Vagina (tissue), 2 donors: ENCODE measurements at regions not wholly inside any gene's neighbourhood (a gene's known extent, or its start where the extent isn't known, plus 50 kb on each side); places are given as distances from the start of the nearest gene placed in this dataset.

Experiments used
- DNase-seq, 2 donors: peaks; one replicate each; pipeline ENCODE4 v3.0.0-alpha.2; 2017; ENCODE audit errors: extremely low spot score in 2 of 2
- H3K27ac ChIP-seq: fragments of 200-600 bp; sonication (generic); one replicate; pipeline ENCODE4 v1.5.1; 2019
- H3K27me3 ChIP-seq: fragments of 200-600 bp; sonication (generic); one replicate; pipeline ENCODE4 v1.5.1; 2019
- H3K36me3 ChIP-seq, 2 donors: fragments of 200-600 bp; sonication (generic); one replicate each; pipeline ENCODE4 v1.5.1; 2017 to 2019
- H3K4me1 ChIP-seq: fragments of 200-600 bp; sonication (generic); one replicate; pipeline ENCODE4 v1.5.1; 2019
- H3K4me3 ChIP-seq, 2 donors: fragments of 200-600 bp; sonication (generic); 1 replicate in 1 of 2; 2 replicates in 1 of 2; pipeline ENCODE4 v1.5.1; 2016 to 2019
- H3K9me3 ChIP-seq: fragments of 200-600 bp; sonication (generic); one replicate; pipeline ENCODE4 v1.5.1; 2019
- CTCF ChIP-seq, 3 experiments: fragments of 450-650 bp in 2 of 3; fragments of 200-600 bp in 1 of 3; sonication (generic) in 1 of 3; IDR thresholded peaks; one replicate each; pipeline ENCODE4 v1.5.1; 2017 to 2019; ENCODE audit warnings: antibody characterized with exemption in 3 of 3, mild to moderate bottlenecking in 2 of 3, moderate library complexity in 2 of 3
- POLR2A ChIP-seq, 2 donors: fragments of 450-650 bp; IDR thresholded peaks; one replicate each; pipeline ENCODE4 v1.6.1; 2017; ENCODE audit warnings: antibody characterized with exemption in 2 of 2, mild to moderate bottlenecking in 2 of 2, moderate library complexity in 2 of 2
- POLR2AphosphoS5 ChIP-seq, 2 donors: sonication (generic); formaldehyde crosslinking; IDR thresholded peaks; one replicate each; pipeline ENCODE4 v1.9.0; 2017; ENCODE audit warnings: antibody characterized with exemption in 2 of 2, mild to moderate bottlenecking in 2 of 2, low read depth in 1 of 2; ENCODE audit not compliant: insufficient read depth in 1 of 2
- intact Hi-C: fragments of 100-400 bp; cut with DNase I; formaldehyde crosslinking; loops from one replicate; pipeline ENCODE4 v1.15.1; 2023

DNA sequence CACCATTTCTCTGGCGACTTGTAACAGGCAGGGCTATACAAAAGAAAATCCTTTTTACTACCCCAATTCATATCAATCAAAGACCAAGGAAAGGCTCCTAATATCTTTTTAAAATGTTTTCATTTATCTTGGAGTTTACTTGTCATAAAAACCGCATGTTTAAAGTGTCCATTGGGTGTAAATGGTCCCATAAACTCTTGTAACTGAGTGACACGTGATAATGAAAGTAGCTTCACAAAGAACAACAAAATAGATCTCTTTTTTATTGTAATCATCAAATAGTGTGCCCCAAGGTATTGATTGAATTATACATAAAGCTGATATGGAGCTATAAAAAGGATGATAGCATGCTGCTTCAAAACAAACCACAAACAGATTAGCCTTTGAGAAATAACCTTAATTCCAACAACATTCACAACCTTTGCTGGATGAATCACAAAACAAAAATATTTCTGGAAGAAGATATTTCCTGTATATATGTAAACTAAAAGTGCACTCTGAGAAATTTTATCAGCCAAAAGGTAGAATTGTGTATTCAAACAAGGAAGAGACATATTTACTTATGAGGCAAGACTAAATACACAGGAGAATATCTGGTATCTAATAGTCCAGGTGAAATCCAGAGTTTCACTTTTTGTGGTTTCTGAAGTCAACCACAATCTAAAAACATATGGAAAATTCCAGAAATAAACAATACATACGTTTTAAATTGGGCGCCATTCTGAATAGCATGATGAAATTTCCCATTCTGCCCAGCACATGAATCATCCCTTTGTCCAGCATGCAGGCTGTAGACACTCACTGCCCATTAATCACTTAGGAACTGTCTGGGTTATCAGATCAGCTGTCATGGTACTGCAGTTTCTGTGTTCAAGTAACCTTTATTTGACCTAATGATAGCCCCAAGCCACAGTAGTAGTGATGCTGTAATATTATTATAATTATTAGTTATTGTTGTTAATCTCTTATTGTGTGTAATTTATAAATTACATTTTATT is 237.5 kb downstream of the PIK3C3 start:
- no peak for DNase-seq
- Histone ChIP-seq H3K4me3 (no peak overlapping the region), H3K9me3 (no peaks in the 10 kb centered on the region), H3K27me3 (no peaks in the 10 kb centered on the region), H3K27ac (no peak overlapping the region), H3K36me3 (no peaks in the 10 kb centered on the region), H3K4me1 (no peaks in the 10 kb centered on the region)
- intact Hi-C loops, result no loop called here
- TF ChIP-seq POLR2AphosphoS5 (IDR thresholded peaks at IDR 0.05; ENCODE audit: insufficient read depth in 1 of 2, low read depth in 1 of 2) (no peak), CTCF (IDR thresholded peaks at IDR 0.05) (no peak), POLR2A (IDR thresholded peaks at IDR 0.05) (no peak)

GRCh38 chr18:42196651-42197050 is 241.6 kb downstream of the PIK3C3 start:
- H3K36me3 ChIP-seq, result no peaks in the 10 kb centered on the region
- no peak overlapping the region for H3K4me3 ChIP-seq
- intact Hi-C loops, result no loop called here
- no peaks in the 10 kb centered on the region for H3K27me3 ChIP-seq
- H3K9me3 ChIP-seq, result no peaks in the 10 kb centered on the region
- no peaks in the 10 kb centered on the region for H3K4me1 ChIP-seq
- DNase-seq, result no peak
- H3K27ac ChIP-seq, result no peak overlapping the region
- TF ChIP-seq POLR2A (IDR thresholded peaks at IDR 0.05) (no peak), CTCF (IDR thresholded peaks at IDR 0.05) (no peak), POLR2AphosphoS5 (IDR thresholded peaks at IDR 0.05; ENCODE audit: insufficient read depth in 1 of 2, low read depth in 1 of 2) (no peak)

DNA sequence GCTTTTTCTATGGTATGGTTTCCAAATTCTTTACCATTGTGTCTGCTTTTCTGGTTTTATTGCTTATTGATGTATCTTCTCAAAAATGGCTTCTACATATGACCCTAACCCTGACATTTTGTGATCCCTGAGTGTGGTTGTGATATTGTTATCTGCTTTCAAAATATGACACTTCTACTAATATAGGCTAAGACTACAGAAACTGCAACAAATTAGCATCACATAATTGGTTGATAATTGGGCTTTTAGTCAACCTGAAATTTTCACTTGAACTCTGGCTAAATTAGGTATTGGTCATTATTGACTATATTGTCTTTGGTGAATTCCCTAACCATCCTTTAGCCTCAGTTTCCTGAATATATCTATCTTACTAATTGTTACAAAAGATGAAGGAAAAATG is 246.1 kb downstream of the PIK3C3 start:
- Histone ChIP-seq H3K27ac (no peak overlapping the region), H3K4me1 (no peaks in the 10 kb centered on the region), H3K36me3 (no peaks in the 10 kb centered on the region), H3K4me3 (no peak overlapping the region), H3K27me3 (no peaks in the 10 kb centered on the region), H3K9me3 (no peaks in the 10 kb centered on the region)
- intact Hi-C loops, result no loop called here
- DNase-seq, result no peak
- TF ChIP-seq POLR2AphosphoS5 (IDR thresholded peaks at IDR 0.05; ENCODE audit: insufficient read depth in 1 of 2, low read depth in 1 of 2) (no peak), CTCF (IDR thresholded peaks at IDR 0.05) (no peak), POLR2A (IDR thresholded peaks at IDR 0.05) (no peak)

DNA sequence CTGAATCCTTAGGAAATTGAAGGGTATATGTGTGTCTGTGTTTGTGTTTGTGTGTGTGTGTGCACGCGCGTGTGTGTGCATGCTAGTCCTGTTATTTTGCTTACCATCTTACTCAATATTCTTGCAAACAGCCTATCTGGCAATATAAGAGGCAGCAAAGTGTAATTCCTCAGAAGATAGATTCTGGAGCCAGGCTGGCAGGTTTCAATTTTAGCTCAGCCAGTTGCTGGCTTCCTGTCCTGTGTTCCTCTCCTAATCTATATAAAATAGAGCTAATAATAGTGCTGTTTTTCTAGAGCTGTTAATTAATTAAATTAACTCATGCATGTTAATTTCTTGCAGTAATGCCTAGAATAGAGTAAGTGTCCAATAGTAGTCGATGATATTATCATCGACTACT is 256.2 kb downstream of the PIK3C3 start:
- H3K4me3 ChIP-seq, result no peak overlapping the region
- H3K4me1 ChIP-seq, result no peaks in the 10 kb centered on the region
- H3K27ac ChIP-seq, result no peak overlapping the region
- no peaks in the 10 kb centered on the region for H3K9me3 ChIP-seq
- no peaks in the 10 kb centered on the region for H3K36me3 ChIP-seq
- H3K27me3 ChIP-seq, result no peaks in the 10 kb centered on the region
- no peak for TF ChIP-seq POLR2AphosphoS5 (IDR thresholded peaks at IDR 0.05; ENCODE audit: insufficient read depth in 1 of 2, low read depth in 1 of 2)
- TF ChIP-seq POLR2A (IDR thresholded peaks at IDR 0.05), result no peak
- no peak for TF ChIP-seq CTCF (IDR thresholded peaks at IDR 0.05)
- intact Hi-C loops, result no loop called here
- no peak for DNase-seq

GRCh38 chr18:42222557-42222956 is 267.5 kb downstream of the PIK3C3 start:
- no peaks in the 10 kb centered on the region for H3K27me3 ChIP-seq
- DNase-seq, result no peak
- no peaks in the 10 kb centered on the region for H3K4me1 ChIP-seq
- no peak overlapping the region for H3K27ac ChIP-seq
- H3K36me3 ChIP-seq, result no peaks in the 10 kb centered on the region
- no peak for TF ChIP-seq CTCF (IDR thresholded peaks at IDR 0.05)
- no peak for TF ChIP-seq POLR2A (IDR thresholded peaks at IDR 0.05)
- TF ChIP-seq POLR2AphosphoS5 (IDR thresholded peaks at IDR 0.05; ENCODE audit: insufficient read depth in 1 of 2, low read depth in 1 of 2), result no peak
- no peak overlapping the region for H3K4me3 ChIP-seq
- H3K9me3 ChIP-seq, result no peaks in the 10 kb centered on the region
- intact Hi-C loops, result no loop called here
